ENCODE measurements at regions not wholly inside any gene's neighbourhood (a gene's known extent, or its start where the extent isn't known, plus 50 kb on each side); places are given as distances from the start of the nearest gene placed in this dataset.

GRCh38 chr12:105574056-105574715 is 243.7 kb downstream of the C12orf75 start:
- H3K27me3 ChIP-seq (ENCODE audit: control insufficient read depth, insufficient read depth, low read length) = no peaks in the 10 kb centered on the region

GRCh38 chr12:105575235-105575634 is 244.7 kb downstream of the C12orf75 start:
- H3K9ac ChIP-seq = no peak overlapping the region
- no peak overlapping the region for H3K4me2 ChIP-seq (ENCODE audit: low read length)
- H2AFZ ChIP-seq = no peak overlapping the region
- no peak overlapping the region for H3K4me3 ChIP-seq (ENCODE audit: low read depth, low read length)
- no peaks in the 10 kb centered on the region for H3K36me3 ChIP-seq (ENCODE audit: control insufficient read depth, insufficient read depth, low read length)
- H3K27me3 ChIP-seq (ENCODE audit: control insufficient read depth, insufficient read depth, low read length) = no peaks in the 10 kb centered on the region
- no peaks in the 10 kb centered on the region for H3K9me3 ChIP-seq (ENCODE audit: control insufficient read depth, low read length)
- H3K4me1 ChIP-seq = peaks cover 8% of the 10 kb centered on the region
- TF ChIP-seq CTCF (IDR thresholded peaks at IDR 0.05) = no peak
- H3K79me2 ChIP-seq = no peaks in the 10 kb centered on the region
- H3K27ac ChIP-seq = no peak overlapping the region

More at GRCh38 chr12:105574056-105574715, 243.7 kb downstream of the C12orf75 start:
- Histone ChIP-seq H3K79me2 (no peaks in the 10 kb centered on the region), H3K4me1 (peaks cover 8% of the 10 kb centered on the region), H3K4me2 (ENCODE audit: low read length) (no peak overlapping the region), H3K4me3 (ENCODE audit: low read depth, low read length) (no peak overlapping the region), H2AFZ (no peak overlapping the region), H3K27ac (no peak overlapping the region), H3K36me3 (ENCODE audit: control insufficient read depth, insufficient read depth, low read length) (no peaks in the 10 kb centered on the region), H3K9me3 (ENCODE audit: control insufficient read depth, low read length) (no peaks in the 10 kb centered on the region), H3K9ac (no peak overlapping the region)
- no peak for TF ChIP-seq CTCF (IDR thresholded peaks at IDR 0.05)

- no peak for TF ChIP-seq CTCF (IDR thresholded peaks at IDR 0.05)
- peaks cover 8% of the 10 kb centered on the region for H3K4me1 ChIP-seq
- H3K9me3 ChIP-seq (ENCODE audit: control insufficient read depth, low read length) = no peaks in the 10 kb centered on the region
- H3K4me3 ChIP-seq (ENCODE audit: low read depth, low read length) = no peak overlapping the region
- no peak overlapping the region for H2AFZ ChIP-seq
- H3K27ac ChIP-seq = no peak overlapping the region
- no peak overlapping the region for H3K4me2 ChIP-seq (ENCODE audit: low read length)
- H3K36me3 ChIP-seq (ENCODE audit: control insufficient read depth, insufficient read depth, low read length) = no peaks in the 10 kb centered on the region
- H3K79me2 ChIP-seq = no peaks in the 10 kb centered on the region
- H3K9ac ChIP-seq = no peak overlapping the region
- no peaks in the 10 kb centered on the region for H3K27me3 ChIP-seq (ENCODE audit: control insufficient read depth, insufficient read depth, low read length)
Measured at GRCh38 chr12:105576261-105576660, 245.8 kb downstream of the C12orf75 start.

GRCh38 chr12:105580821-105581352 is 250.4 kb downstream of the C12orf75 start:
- no peaks in the 10 kb centered on the region for H3K79me2 ChIP-seq
- no peak overlapping the region for H3K4me2 ChIP-seq (ENCODE audit: low read length)
- H3K4me1 ChIP-seq = no peaks in the 10 kb centered on the region
- H2AFZ ChIP-seq = no peak overlapping the region
- H3K36me3 ChIP-seq (ENCODE audit: control insufficient read depth, insufficient read depth, low read length) = no peaks in the 10 kb centered on the region
- no peaks in the 10 kb centered on the region for H3K9me3 ChIP-seq (ENCODE audit: control insufficient read depth, low read length)
- H3K4me3 ChIP-seq (ENCODE audit: low read depth, low read length) = no peak overlapping the region
- no peaks in the 10 kb centered on the region for H3K27me3 ChIP-seq (ENCODE audit: control insufficient read depth, insufficient read depth, low read length)
- no peak for TF ChIP-seq CTCF (IDR thresholded peaks at IDR 0.05)
- no peak overlapping the region for H3K9ac ChIP-seq
- no peak overlapping the region for H3K27ac ChIP-seq

GRCh38 chr12:105581420-105581819 is 250.9 kb downstream of the C12orf75 start:
- Histone ChIP-seq H3K4me3 (ENCODE audit: low read depth, low read length) (no peak overlapping the region), H3K36me3 (ENCODE audit: control insufficient read depth, insufficient read depth, low read length) (no peaks in the 10 kb centered on the region), H3K9ac (no peak overlapping the region), H3K27me3 (ENCODE audit: control insufficient read depth, insufficient read depth, low read length) (no peaks in the 10 kb centered on the region), H2AFZ (no peak overlapping the region), H3K9me3 (ENCODE audit: control insufficient read depth, low read length) (no peaks in the 10 kb centered on the region), H3K79me2 (no peaks in the 10 kb centered on the region), H3K4me1 (no peaks in the 10 kb centered on the region), H3K27ac (no peak overlapping the region), H3K4me2 (ENCODE audit: low read length) (no peak overlapping the region)
- no peak for TF ChIP-seq CTCF (IDR thresholded peaks at IDR 0.05)
